T47D (cell line): ENCODE measurements at regions not wholly inside any gene's neighbourhood (a gene's known extent, or its start where the extent isn't known, plus 50 kb on each side); places are given as distances from the start of the nearest gene placed in this dataset.
A peak's percentile ranks its signal among the peaks of the same experiment; 100 is the strongest.

Experiments
- DNase-seq, 2 experiments: peaks; one replicate each; pipeline versions ENCODE4 v3.0.0 to v3.0.0-alpha.2; 2011 to 2012; ENCODE audit warnings: low read depth in 1 of 2, low spot score in 1 of 2
- JUND ChIP-seq: IDR thresholded peaks from 2 replicates; pipeline ENCODE4 v1.6.1; 2012; ENCODE audit warnings: low read depth
- in situ Hi-C: cut with HindIII; loops from 2 replicates; pipeline ENCODE4 v1.10.0; 2016; ENCODE audit warnings: low sequenced_read_pairs, low pct_unique_long_range_greater_than_20kb

- in situ Hi-C loops: no loop called here
- no peak for DNase-seq
- no peak for TF ChIP-seq JUND
Observed at GRCh38 chr20:57993716-57994431, 234.6 kb downstream of the ANKRD60 start.

DNA sequence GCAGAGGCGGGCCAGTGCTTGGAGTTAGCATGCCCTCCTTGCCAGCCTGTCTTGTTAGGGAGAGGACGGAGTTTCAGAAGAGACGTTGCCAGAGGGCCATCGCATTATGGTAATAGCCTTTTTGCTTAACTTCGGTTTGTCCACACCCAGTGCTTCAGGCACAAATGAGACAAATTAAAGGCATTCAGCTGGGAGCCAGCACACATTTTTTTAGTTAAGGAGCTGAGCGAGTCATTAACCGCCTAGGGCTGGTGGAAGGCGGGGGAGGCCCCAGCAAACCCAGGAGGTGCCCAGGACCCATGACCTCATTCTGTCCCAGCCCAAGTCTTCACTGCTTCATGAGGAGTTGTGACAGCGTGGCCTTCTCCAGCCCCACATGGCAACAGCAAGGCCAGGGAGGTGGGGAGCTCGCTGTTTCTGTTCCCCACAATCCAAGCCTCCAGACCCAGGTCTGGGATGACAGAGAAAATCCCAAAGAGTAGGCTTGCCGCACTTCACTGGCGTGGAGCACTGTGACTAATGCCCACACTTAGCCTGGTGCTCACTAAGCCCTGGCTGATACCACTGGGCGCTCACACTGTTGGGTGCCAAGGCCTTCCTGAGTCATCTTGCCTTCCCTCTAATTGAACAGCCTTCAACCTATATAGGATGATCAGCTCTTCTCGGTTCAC, 237.1 kb downstream of the ANKRD60 start:
- TF ChIP-seq JUND: no peak
- in situ Hi-C loops: no loop called here
- DNase-seq: peak in 1 of 2 experiments; percentile 61

DNA sequence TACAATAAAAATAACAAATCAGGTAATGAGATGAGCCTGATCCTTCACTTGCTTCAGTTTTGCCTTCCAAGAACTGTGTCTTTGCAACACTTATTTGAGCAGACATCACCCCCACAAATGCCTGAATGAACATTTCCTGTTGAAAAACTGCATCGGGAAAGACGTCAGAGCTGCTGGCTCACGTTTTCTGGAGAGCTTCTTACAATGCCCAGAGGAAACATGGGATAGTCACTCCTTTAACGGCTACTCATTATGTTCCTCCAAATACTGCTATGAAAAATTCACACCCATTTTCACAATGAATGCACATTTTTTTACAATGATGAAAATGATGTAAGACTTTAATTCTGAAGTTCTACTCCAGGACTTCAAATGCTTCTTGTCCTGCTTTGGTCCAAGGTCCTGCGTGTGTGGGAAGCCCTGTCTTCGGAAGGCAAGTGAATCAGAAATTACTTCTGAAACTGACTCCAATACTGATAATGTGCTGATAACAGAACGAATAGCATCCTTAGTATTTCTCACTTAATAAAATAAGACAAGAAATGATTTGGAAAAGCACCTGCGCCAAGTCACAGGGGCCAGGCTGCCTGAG, 238.0 kb downstream of the ANKRD60 start:
- in situ Hi-C loops: no loop called here
- no peak for TF ChIP-seq JUND
- no peak for DNase-seq

GRCh38 chr20:57988828-57989227, 239.6 kb downstream of the ANKRD60 start:
- DNase-seq: no peak
- in situ Hi-C loops: no loop called here
- no peak for TF ChIP-seq JUND

GRCh38 chr20:57988422-57988821, 240.0 kb downstream of the ANKRD60 start:
- no peak for TF ChIP-seq JUND

DNA sequence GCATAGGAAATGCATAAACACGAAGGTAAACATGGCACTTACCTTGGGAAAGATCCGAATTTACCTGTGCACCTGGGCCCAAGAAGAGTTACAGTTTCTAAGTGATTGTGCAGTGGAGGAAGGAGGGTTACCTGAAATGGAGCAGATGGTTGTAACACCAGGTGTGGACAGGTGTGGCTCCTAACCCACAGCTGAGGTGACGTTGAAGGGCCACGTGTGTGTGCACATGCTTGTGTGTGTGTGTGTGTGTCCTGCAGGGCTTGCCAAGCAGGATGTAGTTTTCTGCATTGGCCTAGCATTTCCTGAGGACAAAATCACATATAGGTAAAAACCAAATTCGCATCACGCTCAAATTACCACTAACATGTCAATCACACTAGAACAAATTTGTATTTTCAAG, 240.8 kb downstream of the ANKRD60 start:
- DNase-seq: no peak
- TF ChIP-seq JUND: no peak
- in situ Hi-C loops: no loop called here

More at GRCh38 chr20:57988422-57988821, 240.0 kb downstream of the ANKRD60 start:
- in situ Hi-C loops: no loop called here
- DNase-seq: no peak

- no peak for DNase-seq
- in situ Hi-C loops: no loop called here
- no peak for TF ChIP-seq JUND
Observed at GRCh38 chr20:57986666-57987065, 241.8 kb downstream of the ANKRD60 start.

GRCh38 chr20:57985278-57985677, 243.2 kb downstream of the ANKRD60 start:
- in situ Hi-C loops: no loop called here
- DNase-seq: no peak
- TF ChIP-seq JUND: no peak

- no peak for DNase-seq
- in situ Hi-C loops: no loop called here
- TF ChIP-seq JUND: no peak
Observed at GRCh38 chr20:57983082-57983481, 245.4 kb downstream of the ANKRD60 start.

GRCh38 chr20:57980506-57980905, 247.9 kb downstream of the ANKRD60 start:
- no peak for DNase-seq
- in situ Hi-C loops: no loop called here
- TF ChIP-seq JUND: no peak

- in situ Hi-C loops: no loop called here
- DNase-seq: no peak
- TF ChIP-seq JUND: no peak
Observed at GRCh38 chr20:57977569-57977968, 250.9 kb downstream of the ANKRD60 start.

DNA sequence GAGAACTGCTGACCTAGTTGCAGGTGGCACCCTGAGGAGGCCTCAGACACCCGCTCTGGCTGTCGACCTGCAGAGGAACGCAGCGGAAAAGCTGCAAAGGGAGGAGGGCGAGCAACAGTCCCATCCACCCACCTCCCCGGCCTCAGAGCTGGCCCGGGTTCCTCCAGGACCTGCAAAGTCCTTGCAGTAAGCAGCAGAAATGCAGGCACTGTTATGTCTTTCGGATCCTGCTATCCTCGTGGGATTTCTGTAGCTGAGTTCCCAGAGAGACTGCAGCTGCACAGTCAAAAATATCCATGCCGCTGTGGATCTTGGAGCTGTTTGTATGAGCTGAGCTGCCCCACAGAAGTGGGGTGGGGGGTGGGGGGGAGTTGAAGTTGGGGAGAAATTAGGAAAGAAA, 251.3 kb downstream of the ANKRD60 start:
- DNase-seq: no peak
- no peak for TF ChIP-seq JUND
- in situ Hi-C loops: no loop called here

DNA sequence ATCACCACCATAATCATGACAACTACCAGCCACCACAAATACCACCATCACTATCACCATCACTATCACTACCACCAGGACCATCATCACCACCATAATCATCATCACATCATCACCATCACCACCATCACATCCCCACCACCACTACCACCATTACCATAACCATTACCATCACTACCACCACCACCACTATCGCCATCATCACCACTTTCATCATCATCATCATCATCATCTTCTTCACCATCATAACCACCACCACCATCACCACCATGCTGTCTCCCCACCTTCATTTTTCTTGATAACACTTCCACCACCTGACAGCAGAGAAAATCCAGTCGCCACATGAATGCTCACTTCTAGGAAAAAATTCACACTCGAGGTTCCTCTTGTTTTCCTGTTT, 253.6 kb downstream of the ANKRD60 start:
- no peak for DNase-seq
- in situ Hi-C loops: no loop called here
- TF ChIP-seq JUND: no peak
